Gastroesophageal sphincter (tissue), 3 donors: ENCODE measurements at regions not wholly inside any gene's neighbourhood (a gene's known extent, or its start where the extent isn't known, plus 50 kb on each side); places are given as distances from the start of the nearest gene placed in this dataset.

Experiments used
- CTCF ChIP-seq, 4 experiments: fragments of 200-600 bp in 2 of 4; fragments of 450-650 bp in 2 of 4; sonication (generic) in 1 of 4; IDR thresholded peaks; one replicate each; pipeline ENCODE4 v1.5.1; 2017 to 2019; ENCODE audit warnings: antibody characterized with exemption in 4 of 4, mild to moderate bottlenecking in 2 of 4, moderate library complexity in 2 of 4
- EP300 ChIP-seq: sonication (generic); formaldehyde crosslinking; IDR thresholded peaks from one replicate; pipeline ENCODE4 v1.6.1; 2017; ENCODE audit warnings: antibody characterized with exemption, mild to moderate bottlenecking
- POLR2A ChIP-seq, 2 donors: fragments of 450-650 bp; IDR thresholded peaks; one replicate each; pipeline ENCODE4 v1.6.1; 2017; ENCODE audit warnings: antibody characterized with exemption in 2 of 2, mild to moderate bottlenecking in 2 of 2, moderate library complexity in 1 of 2
- POLR2AphosphoS5 ChIP-seq: sonication (generic); formaldehyde crosslinking; IDR thresholded peaks from one replicate; pipeline ENCODE4 v1.6.1; 2017; ENCODE audit warnings: antibody characterized with exemption

- TF ChIP-seq CTCF (IDR thresholded peaks at IDR 0.05): no peak
- TF ChIP-seq EP300: no peak
- no peak for TF ChIP-seq POLR2AphosphoS5
- TF ChIP-seq POLR2A (IDR thresholded peaks at IDR 0.05): no peak
These were observed 145.5 kb upstream of the TMEM132C start for GRCh38 chr12:128121424-128121823.
